ENCODE measurements at regions not wholly inside any gene's neighbourhood (a gene's known extent, or its start where the extent isn't known, plus 50 kb on each side); places are given as distances from the start of the nearest gene placed in this dataset.

DNA sequence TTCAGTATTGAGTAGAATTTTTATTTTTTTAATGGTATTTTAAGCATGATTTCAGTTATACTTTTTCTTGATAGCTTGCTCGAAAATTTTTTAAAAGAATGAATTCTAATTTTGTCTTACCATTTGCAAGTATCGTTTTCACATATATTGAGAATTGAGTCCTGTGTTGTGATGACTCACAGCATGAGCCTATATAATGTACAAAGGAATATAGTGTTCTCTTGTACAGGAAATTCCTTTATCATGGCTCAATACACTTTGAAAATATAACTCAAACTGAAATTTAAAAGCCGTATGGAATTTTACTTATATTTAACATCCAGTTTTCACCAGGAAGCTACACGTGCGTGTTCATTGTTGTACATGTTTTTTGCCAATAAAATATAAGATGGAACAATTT is 161.1 kb upstream of the TMTC4 start (continued):
- no peak for TF ChIP-seq ZNF274 (IDR thresholded peaks at IDR 0.05; ENCODE audit: borderline replicate concordance, extremely low read depth, low read length)

GRCh38 chr13:100833427-100833826 is 158.8 kb upstream of the TMTC4 start:
- Histone ChIP-seq H3K4me2 (ENCODE audit: insufficient read depth in 1 of 2, low read depth in 2 of 2, low read length in 2 of 2) (no peak overlapping the region), H4K20me1 (replicated peaks in 1 of 2; ENCODE audit: control insufficient read depth in 1 of 2, insufficient read depth in 2 of 2, low read length in 2 of 2) (no peaks in the 10 kb centered on the region), H3K4me1 (replicated peaks in 1 of 4; ENCODE audit: control insufficient read depth in 3 of 4, insufficient read depth in 4 of 4, low read length in 3 of 4) (no peaks in the 10 kb centered on the region; a peak in 1 of 7 replicates), H2AFZ (ENCODE audit: low read length) (no peak overlapping the region), H3K27ac (ENCODE audit: low read depth, low read length) (no peak overlapping the region), H2BK20ac (ENCODE audit: low read length) (no peak overlapping the region), H2BK5ac (ENCODE audit: low read depth, low read length) (no peak overlapping the region), H3K79me2 (ENCODE audit: control insufficient read depth in 1 of 2, insufficient read depth in 2 of 2, low read length in 2 of 2) (no peaks in the 10 kb centered on the region), H2BK15ac (ENCODE audit: low read length) (no peak overlapping the region), H4K5ac (ENCODE audit: insufficient read length, low read depth, low read length) (no peak overlapping the region), H3K4me3 (ENCODE audit: extremely low read depth in 1 of 4, insufficient read depth in 2 of 4, low read depth in 3 of 4, low read length in 4 of 4) (no peak overlapping the region), H2BK12ac (ENCODE audit: low read depth, low read length) (no peak overlapping the region), H3K23me2 (ENCODE audit: low read depth, low read length) (no peaks in the 10 kb centered on the region), H3K23ac (ENCODE audit: insufficient read length) (no peak overlapping the region), H3K9ac (replicated peaks in 1 of 4; ENCODE audit: extremely low read depth in 1 of 4, low read depth in 3 of 4, low read length in 3 of 4) (no peak overlapping the region), H3K4ac (replicated peaks; ENCODE audit: insufficient read length, low read depth, low read length) (no peak overlapping the region), H3K27me3 (replicated peaks in 1 of 4; ENCODE audit: control insufficient read depth in 3 of 4, extremely low read depth in 1 of 4, insufficient read depth in 3 of 4, low read length in 3 of 4) (no peaks in the 10 kb centered on the region), H3K9me3 (ENCODE audit: insufficient read depth in 2 of 2, low read depth in 1 of 2, low read length in 1 of 2) (no peaks in the 10 kb centered on the region), H2AK5ac (ENCODE audit: low read depth, low read length) (no peak overlapping the region), H3K14ac (ENCODE audit: insufficient read length) (no peak overlapping the region), H3K56ac (replicated peaks; ENCODE audit: insufficient read length, low read depth, low read length) (no peak overlapping the region), H4K91ac (replicated peaks; ENCODE audit: insufficient read length, low read length) (no peak overlapping the region), H4K8ac (ENCODE audit: extremely low read depth, insufficient read depth, low read length) (no peak overlapping the region), H3K36me3 (ENCODE audit: control insufficient read depth in 2 of 4, insufficient read depth in 4 of 4, low read length in 3 of 4) (no peaks in the 10 kb centered on the region), H2BK120ac (replicated peaks; ENCODE audit: low read depth, low read length) (no peak overlapping the region), H3K79me1 (ENCODE audit: low read depth, low read length) (no peaks in the 10 kb centered on the region), H3K18ac (ENCODE audit: extremely low read depth, low read length) (no peak overlapping the region)
- POLR2A ChIA-PET (ENCODE audit: partially characterized antibody): no interaction called here
- CTCF ChIA-PET (ENCODE audit: partially characterized antibody): interaction anchor here (1.4 kb wide), 1 partner anchor 9 kb away, joined by 3 read pairs; no protein-coding TSS in a partner anchor
- FAIRE-seq (no peak), DNase-seq (ENCODE audit: low read depth in 1 of 2, low spot score in 2 of 2) (no peak)
- WGBS, 2 experiments (ENCODE audit: extremely low coverage in 1 of 2, insufficient coverage in 1 of 2, insufficient read length in 1 of 2, insufficient replicate concordance in 2 of 2, low coverage in 1 of 2, low lambda C conversion rate in 2 of 2, missing lambda C conversion rate in 1 of 2): 92% methylated on average over 6 of the region's 6 CpGs; no CpG with 5 or more reads in 1 of the 2 experiments
- no peak for TF ChIP-seq HDAC2 (IDR thresholded peaks at IDR 0.05; ENCODE audit: borderline replicate concordance in 1 of 2, low read depth in 2 of 2, low read length in 2 of 2)
- TF ChIP-seq RBBP5 (IDR thresholded peaks at IDR 0.05; ENCODE audit: borderline replicate concordance, low read depth, low read length): no peak
- no peak for TF ChIP-seq RXRA (IDR thresholded peaks at IDR 0.05; ENCODE audit: insufficient read depth, low read depth, low read length)
- no peak for TF ChIP-seq JUN (IDR thresholded peaks at IDR 0.05; ENCODE audit: low read depth, low read length)
- TF ChIP-seq, protein P1, sequence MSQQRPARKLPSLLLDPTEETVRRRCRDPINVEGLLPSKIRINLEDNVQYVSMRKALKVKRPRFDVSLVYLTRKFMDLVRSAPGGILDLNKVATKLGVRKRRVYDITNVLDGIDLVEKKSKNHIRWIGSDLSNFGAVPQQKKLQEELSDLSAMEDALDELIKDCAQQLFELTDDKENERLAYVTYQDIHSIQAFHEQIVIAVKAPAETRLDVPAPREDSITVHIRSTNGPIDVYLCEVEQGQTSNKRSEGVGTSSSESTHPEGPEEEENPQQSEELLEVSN (IDR thresholded peaks at IDR 0.05): no peak
